HEK293 (cell line): ENCODE measurements at regions not wholly inside any gene's neighbourhood (a gene's known extent, or its start where the extent isn't known, plus 50 kb on each side); places are given as distances from the start of the nearest gene placed in this dataset.

Experiments
- CTCF ChIA-PET: fragments of 350-600 bp; formaldehyde crosslinking; extraction: SDS; loops from one replicate; lab custom pipeline; 2021; ENCODE audit warnings: antibody characterized with exemption; lab: Yijun Ruan, JAX
- POLR2A ChIA-PET: fragments of 300-600 bp; formaldehyde crosslinking; extraction: SDS; loops from one replicate; lab custom pipeline; 2020; ENCODE audit warnings: antibody characterized with exemption, inconsistent platforms; lab: Yijun Ruan, JAX
- H3K27ac ChIP-seq: fragments of 200-500 bp; sonication (Bioruptor generic); 2 replicates; pipeline ENCODE4 v1.5.1; 2014; ENCODE audit warnings: low read depth, low read length, control low read depth, inconsistent platforms; ENCODE audit errors: extremely low read depth
- H3K36me3 ChIP-seq, 2 experiments: fragments of 200-500 bp in 1 of 2; sonication (Bioruptor generic) in 1 of 2; 1 replicate in 1 of 2; 2 replicates in 1 of 2; pipeline ENCODE4 v1.5.1; 2014 to 2017; ENCODE audit warnings: inconsistent platforms in 2 of 2, low read length in 2 of 2; ENCODE audit not compliant: control insufficient read depth in 2 of 2, insufficient read depth in 1 of 2
- H3K4me1 ChIP-seq: fragments of 200-500 bp; sonication (Bioruptor generic); 2 replicates; pipeline ENCODE4 v1.5.1; 2014; ENCODE audit warnings: mild to moderate bottlenecking, low read length, inconsistent platforms; ENCODE audit not compliant: control insufficient read depth, insufficient read depth
- H3K4me3 ChIP-seq: 2 replicates; pipeline ENCODE4 v1.5.1; 2011; ENCODE audit warnings: low read depth, mild to moderate bottlenecking, control low read depth, low read length, moderate library complexity
- H3K9me3 ChIP-seq: fragments of 200-500 bp; sonication (Bioruptor generic); 2 replicates; pipeline ENCODE4 v1.5.1; 2014; ENCODE audit warnings: low read depth, low read length, inconsistent platforms; ENCODE audit not compliant: control insufficient read depth, insufficient read depth
- BCL11B ChIP-seq: fragments of 450-650 bp; formaldehyde crosslinking; IDR thresholded peaks from 2 replicates; pipeline ENCODE4 v1.5.1; 2016; ENCODE audit warnings: low read depth, missing biosample characterization, missing genetic modification characterization
- GLI2 ChIP-seq: fragments of 450-650 bp; formaldehyde crosslinking; IDR thresholded peaks from 2 replicates; pipeline ENCODE4; 2017; ENCODE audit warnings: missing biosample characterization, missing genetic modification characterization, low read depth, borderline replicate concordance
- GLI4 ChIP-seq: fragments of 450-650 bp; formaldehyde crosslinking; IDR thresholded peaks from 2 replicates; pipeline ENCODE4 v1.5.1; 2016; ENCODE audit warnings: missing biosample characterization, missing genetic modification characterization
- HOXD13 ChIP-seq: sonication (generic); formaldehyde crosslinking; IDR thresholded peaks from 2 replicates; pipeline ENCODE4 v1.8.0; 2022; ENCODE audit warnings: missing genetic modification reagents, borderline replicate concordance
- MZF1 ChIP-seq: fragments of 450-650 bp; formaldehyde crosslinking; IDR thresholded peaks from 2 replicates; pipeline ENCODE4 v1.5.1; 2017; ENCODE audit warnings: missing biosample characterization, missing genetic modification characterization, borderline replicate concordance
- OVOL3 ChIP-seq: fragments of 450-650 bp; formaldehyde crosslinking; IDR thresholded peaks from 2 replicates; pipeline ENCODE4 v1.5.1; 2016; ENCODE audit warnings: missing biosample characterization, missing genetic modification characterization
- RBAK ChIP-seq: fragments of 450-650 bp; formaldehyde crosslinking; IDR thresholded peaks from 2 replicates; pipeline ENCODE4 v1.5.1; 2016; ENCODE audit warnings: missing biosample characterization, missing genetic modification characterization
- SALL2 ChIP-seq: fragments of 450-650 bp; formaldehyde crosslinking; IDR thresholded peaks from 2 replicates; pipeline ENCODE4 v1.5.0; 2017; ENCODE audit warnings: missing biosample characterization, mild to moderate bottlenecking, missing genetic modification characterization, borderline replicate concordance
- ZNF132 ChIP-seq: fragments of 450-650 bp; formaldehyde crosslinking; IDR thresholded peaks from 2 replicates; pipeline ENCODE4 v1.5.1; 2017; ENCODE audit warnings: missing biosample characterization, missing genetic modification characterization, borderline replicate concordance
- ZNF140 ChIP-seq: fragments of 450-650 bp; formaldehyde crosslinking; IDR thresholded peaks from 2 replicates; pipeline ENCODE4 v1.5.1; 2016; ENCODE audit warnings: missing biosample characterization, missing genetic modification characterization
- ZNF184 ChIP-seq: fragments of 450-650 bp; IDR thresholded peaks from 2 replicates; pipeline ENCODE4 v1.5.1; 2018; ENCODE audit warnings: missing biosample characterization, mild to moderate bottlenecking, missing genetic modification characterization
- ZNF211 ChIP-seq: fragments of 450-650 bp; formaldehyde crosslinking; IDR thresholded peaks from 2 replicates; pipeline ENCODE4 v1.5.1; 2016; ENCODE audit warnings: low read depth, missing biosample characterization, missing genetic modification characterization
- ZNF248 ChIP-seq: fragments of 450-650 bp; formaldehyde crosslinking; IDR thresholded peaks from 2 replicates; pipeline ENCODE4 v1.5.1; 2017; ENCODE audit warnings: missing biosample characterization, missing genetic modification characterization
- ZNF48 ChIP-seq: fragments of 450-650 bp; formaldehyde crosslinking; IDR thresholded peaks from 2 replicates; pipeline ENCODE4 v1.5.1; 2016; ENCODE audit warnings: missing biosample characterization, missing genetic modification characterization
- ZNF510 ChIP-seq: fragments of 450-650 bp; formaldehyde crosslinking; IDR thresholded peaks from 2 replicates; pipeline ENCODE4 v1.5.1; 2018; ENCODE audit warnings: mild to moderate bottlenecking, missing genetic modification characterization, missing biosample characterization; ENCODE audit not compliant: insufficient replicate concordance
- ZNF623 ChIP-seq: fragments of 450-650 bp; formaldehyde crosslinking; IDR thresholded peaks from 2 replicates; pipeline ENCODE4 v1.5.1; 2016; ENCODE audit warnings: missing biosample characterization, missing genetic modification characterization
- ZNF624 ChIP-seq: fragments of 450-650 bp; formaldehyde crosslinking; IDR thresholded peaks from 2 replicates; pipeline ENCODE4 v1.5.1; 2017; ENCODE audit warnings: missing biosample characterization, missing genetic modification characterization
- ZNF768 ChIP-seq: fragments of 450-650 bp; formaldehyde crosslinking; IDR thresholded peaks from 2 replicates; pipeline ENCODE4 v1.5.1; 2018; ENCODE audit warnings: missing biosample characterization, mild to moderate bottlenecking, missing genetic modification characterization
- ZNF837 ChIP-seq: fragments of 450-650 bp; formaldehyde crosslinking; IDR thresholded peaks from 2 replicates; pipeline ENCODE4 v1.5.1; 2016; ENCODE audit warnings: missing biosample characterization, missing genetic modification characterization
- ZSCAN23 ChIP-seq: fragments of 450-650 bp; formaldehyde crosslinking; IDR thresholded peaks from 2 replicates; pipeline ENCODE4 v1.5.1; 2016; ENCODE audit warnings: missing biosample characterization, missing genetic modification characterization
- ZXDB ChIP-seq: fragments of 450-650 bp; formaldehyde crosslinking; IDR thresholded peaks from 2 replicates; pipeline ENCODE4 v1.5.1; 2016; ENCODE audit warnings: missing biosample characterization, missing genetic modification characterization
- TF ChIP-seq, protein P1 (sequence below): fragments of 450-650 bp; formaldehyde crosslinking; IDR thresholded peaks from 2 replicates; pipeline ENCODE4 v1.5.1; 2016; ENCODE audit warnings: missing biosample characterization, missing genetic modification characterization
- TF ChIP-seq, protein P2 (sequence below): fragments of 450-650 bp; formaldehyde crosslinking; IDR thresholded peaks from 2 replicates; pipeline ENCODE4 v1.5.1; 2016; ENCODE audit warnings: missing biosample characterization, missing genetic modification characterization
- TF ChIP-seq, protein P3 (sequence below): fragments of 450-650 bp; formaldehyde crosslinking; IDR thresholded peaks from 2 replicates; pipeline ENCODE4 v1.5.1; 2016; ENCODE audit warnings: missing biosample characterization, missing genetic modification characterization
- TF ChIP-seq, protein P4 (sequence below): fragments of 450-650 bp; formaldehyde crosslinking; IDR thresholded peaks from 2 replicates; pipeline ENCODE4 v1.5.1; 2016; ENCODE audit warnings: missing biosample characterization, missing genetic modification characterization, borderline replicate concordance
- TF ChIP-seq, protein P5 (sequence below): fragments of 450-650 bp; formaldehyde crosslinking; IDR thresholded peaks from 2 replicates; pipeline ENCODE4 v1.5.1; 2016; ENCODE audit warnings: missing biosample characterization, missing genetic modification characterization
- TF ChIP-seq, protein P6 (sequence below): fragments of 450-650 bp; formaldehyde crosslinking; IDR thresholded peaks from 2 replicates; pipeline ENCODE4 v1.5.1; 2016; ENCODE audit warnings: missing biosample characterization, missing genetic modification characterization

DNA sequence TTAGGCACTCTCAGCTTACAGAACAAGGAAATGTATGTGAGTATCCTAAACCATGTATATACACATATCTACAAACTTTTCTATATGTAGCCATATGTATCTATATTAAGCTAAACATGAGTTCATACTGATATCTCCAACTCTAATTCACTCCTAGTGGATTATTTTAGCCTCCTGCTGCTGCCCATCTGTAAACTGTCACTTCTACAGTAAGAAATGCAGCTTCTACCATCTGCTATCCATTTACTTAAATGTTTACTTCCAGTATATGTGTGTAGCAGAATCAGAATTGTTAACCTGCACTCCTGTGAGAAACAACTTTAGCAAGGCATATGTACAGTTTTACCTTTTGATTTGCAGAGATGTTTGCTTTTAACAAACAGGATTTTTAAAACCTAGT is 478.5 kb upstream of the CBLB start:
- CTCF ChIA-PET: no interaction called here
- Histone ChIP-seq H3K36me3 (no peaks in the 10 kb centered on the region), H3K27ac (no peak overlapping the region), H3K9me3 (no peaks in the 10 kb centered on the region), H3K4me3 (no peak overlapping the region), H3K4me1 (0 out of 2 replicates have a peak, but pooled peaks cover 2% of the 10 kb centered on the region)
- POLR2A ChIA-PET: no interaction called here
- TF ChIP-seq BCL11B (tag by site-specific recombination) (no peak), ZNF623 (tag by site-specific recombination) (no peak), ZSCAN23 (no peak), ZNF510 (tag by site-specific recombination) (no peak), RBAK (tag by site-specific recombination) (no peak), ZNF248 (tag by site-specific recombination) (no peak), ZNF184 (no peak), ZNF211 (tag by site-specific recombination) (no peak)
- TF ChIP-seq, protein P1, sequence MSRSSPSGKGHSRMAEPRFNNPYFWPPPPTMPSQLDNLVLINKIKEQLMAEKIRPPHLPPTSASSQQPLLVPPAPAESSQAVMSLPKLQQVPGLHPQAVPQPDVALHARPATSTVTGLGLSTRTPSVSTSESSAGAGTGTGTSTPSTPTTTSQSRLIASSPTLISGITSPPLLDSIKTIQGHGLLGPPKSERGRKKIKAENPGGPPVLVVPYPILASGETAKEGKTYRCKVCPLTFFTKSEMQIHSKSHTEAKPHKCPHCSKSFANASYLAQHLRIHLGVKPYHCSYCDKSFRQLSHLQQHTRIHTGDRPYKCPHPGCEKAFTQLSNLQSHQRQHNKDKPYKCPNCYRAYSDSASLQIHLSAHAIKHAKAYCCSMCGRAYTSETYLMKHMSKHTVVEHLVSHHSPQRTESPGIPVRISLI (tag by site-specific recombination): no peak
- TF ChIP-seq, protein P2, sequence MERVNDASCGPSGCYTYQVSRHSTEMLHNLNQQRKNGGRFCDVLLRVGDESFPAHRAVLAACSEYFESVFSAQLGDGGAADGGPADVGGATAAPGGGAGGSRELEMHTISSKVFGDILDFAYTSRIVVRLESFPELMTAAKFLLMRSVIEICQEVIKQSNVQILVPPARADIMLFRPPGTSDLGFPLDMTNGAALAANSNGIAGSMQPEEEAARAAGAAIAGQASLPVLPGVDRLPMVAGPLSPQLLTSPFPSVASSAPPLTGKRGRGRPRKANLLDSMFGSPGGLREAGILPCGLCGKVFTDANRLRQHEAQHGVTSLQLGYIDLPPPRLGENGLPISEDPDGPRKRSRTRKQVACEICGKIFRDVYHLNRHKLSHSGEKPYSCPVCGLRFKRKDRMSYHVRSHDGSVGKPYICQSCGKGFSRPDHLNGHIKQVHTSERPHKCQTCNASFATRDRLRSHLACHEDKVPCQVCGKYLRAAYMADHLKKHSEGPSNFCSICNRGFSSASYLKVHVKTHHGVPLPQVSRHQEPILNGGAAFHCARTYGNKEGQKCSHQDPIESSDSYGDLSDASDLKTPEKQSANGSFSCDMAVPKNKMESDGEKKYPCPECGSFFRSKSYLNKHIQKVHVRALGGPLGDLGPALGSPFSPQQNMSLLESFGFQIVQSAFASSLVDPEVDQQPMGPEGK: no peak
- TF ChIP-seq, protein P3, sequence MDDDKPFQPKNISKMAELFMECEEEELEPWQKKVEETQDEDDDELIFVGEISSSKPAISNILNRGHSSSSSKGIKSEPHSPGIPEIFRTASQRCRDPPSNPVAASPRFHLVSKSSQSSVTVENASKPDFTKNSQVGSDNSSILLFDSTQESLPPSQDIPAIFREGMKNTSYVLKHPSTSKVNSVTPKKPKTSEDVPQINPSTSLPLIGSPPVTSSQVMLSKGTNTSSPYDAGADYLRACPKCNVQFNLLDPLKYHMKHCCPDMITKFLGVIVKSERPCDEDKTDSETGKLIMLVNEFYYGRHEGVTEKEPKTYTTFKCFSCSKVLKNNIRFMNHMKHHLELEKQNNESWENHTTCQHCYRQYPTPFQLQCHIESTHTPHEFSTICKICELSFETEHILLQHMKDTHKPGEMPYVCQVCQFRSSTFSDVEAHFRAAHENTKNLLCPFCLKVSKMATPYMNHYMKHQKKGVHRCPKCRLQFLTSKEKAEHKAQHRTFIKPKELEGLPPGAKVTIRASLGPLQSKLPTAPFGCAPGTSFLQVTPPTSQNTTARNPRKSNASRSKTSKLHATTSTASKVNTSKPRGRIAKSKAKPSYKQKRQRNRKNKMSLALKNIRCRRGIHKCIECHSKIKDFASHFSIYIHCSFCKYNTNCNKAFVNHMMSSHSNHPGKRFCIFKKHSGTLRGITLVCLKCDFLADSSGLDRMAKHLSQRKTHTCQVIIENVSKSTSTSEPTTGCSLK (tag by site-specific recombination): no peak

DNA sequence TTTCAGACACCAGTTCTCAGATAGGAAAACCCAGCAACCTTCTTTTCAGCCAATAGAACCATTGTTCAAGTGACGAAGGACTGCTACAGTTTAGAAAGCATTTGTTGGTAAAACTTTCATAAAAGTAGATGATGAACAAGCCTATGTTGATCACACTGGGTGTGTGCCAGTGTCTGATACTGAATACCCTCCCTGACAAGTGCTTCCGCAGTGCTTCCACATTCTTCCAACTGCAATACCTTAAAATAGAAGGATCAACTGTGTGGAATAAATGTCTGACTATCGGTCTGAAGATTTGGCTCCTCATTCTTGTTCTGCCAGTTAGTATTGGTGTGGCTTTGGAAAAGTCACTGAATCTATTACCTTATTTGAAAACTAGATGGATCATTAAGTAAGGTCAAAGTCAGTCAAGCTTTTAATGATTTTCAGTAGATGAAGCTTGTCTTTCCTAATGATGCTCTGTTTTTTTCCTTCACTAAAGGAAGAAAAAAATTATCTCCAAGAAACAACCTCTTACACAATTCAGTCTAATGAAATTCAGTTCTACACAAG is 479.4 kb upstream of the CBLB start:
- Histone ChIP-seq H3K27ac (no peak overlapping the region), H3K36me3 (no peaks in the 10 kb centered on the region), H3K4me3 (no peak overlapping the region), H3K9me3 (no peaks in the 10 kb centered on the region), H3K4me1 (0 out of 2 replicates have a peak, but pooled peaks cover 2% of the 10 kb centered on the region)
- ChIA-PET CTCF (no interaction called here), POLR2A (no interaction called here)
- TF ChIP-seq GLI2 (tag by site-specific recombination) (no peak), ZXDB (tag by site-specific recombination) (no peak), MZF1 (tag by site-specific recombination) (no peak), OVOL3 (no peak), HOXD13 (CRISPR knock-in tag) (no peak), SALL2 (no peak), ZNF624 (tag by site-specific recombination) (no peak), ZNF768 (tag by site-specific recombination) (no peak), ZNF140 (tag by site-specific recombination) (no peak), ZNF837 (tag by site-specific recombination) (no peak), GLI4 (tag by site-specific recombination) (no peak), ZNF48 (tag by site-specific recombination) (no peak), ZNF132 (no peak)
- TF ChIP-seq, protein P4, sequence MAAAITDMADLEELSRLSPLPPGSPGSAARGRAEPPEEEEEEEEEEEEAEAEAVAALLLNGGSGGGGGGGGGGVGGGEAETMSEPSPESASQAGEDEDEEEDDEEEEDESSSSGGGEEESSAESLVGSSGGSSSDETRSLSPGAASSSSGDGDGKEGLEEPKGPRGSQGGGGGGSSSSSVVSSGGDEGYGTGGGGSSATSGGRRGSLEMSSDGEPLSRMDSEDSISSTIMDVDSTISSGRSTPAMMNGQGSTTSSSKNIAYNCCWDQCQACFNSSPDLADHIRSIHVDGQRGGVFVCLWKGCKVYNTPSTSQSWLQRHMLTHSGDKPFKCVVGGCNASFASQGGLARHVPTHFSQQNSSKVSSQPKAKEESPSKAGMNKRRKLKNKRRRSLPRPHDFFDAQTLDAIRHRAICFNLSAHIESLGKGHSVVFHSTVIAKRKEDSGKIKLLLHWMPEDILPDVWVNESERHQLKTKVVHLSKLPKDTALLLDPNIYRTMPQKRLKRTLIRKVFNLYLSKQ (tag by site-specific recombination): no peak
- TF ChIP-seq, protein P5, sequence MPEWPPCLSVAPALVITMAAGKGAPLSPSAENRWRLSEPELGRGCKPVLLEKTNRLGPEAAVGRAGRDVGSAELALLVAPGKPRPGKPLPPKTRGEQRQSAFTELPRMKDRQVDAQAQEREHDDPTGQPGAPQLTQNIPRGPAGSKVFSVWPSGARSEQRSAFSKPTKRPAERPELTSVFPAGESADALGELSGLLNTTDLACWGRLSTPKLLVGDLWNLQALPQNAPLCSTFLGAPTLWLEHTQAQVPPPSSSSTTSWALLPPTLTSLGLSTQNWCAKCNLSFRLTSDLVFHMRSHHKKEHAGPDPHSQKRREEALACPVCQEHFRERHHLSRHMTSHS (tag by site-specific recombination): no peak
- TF ChIP-seq, protein P6, sequence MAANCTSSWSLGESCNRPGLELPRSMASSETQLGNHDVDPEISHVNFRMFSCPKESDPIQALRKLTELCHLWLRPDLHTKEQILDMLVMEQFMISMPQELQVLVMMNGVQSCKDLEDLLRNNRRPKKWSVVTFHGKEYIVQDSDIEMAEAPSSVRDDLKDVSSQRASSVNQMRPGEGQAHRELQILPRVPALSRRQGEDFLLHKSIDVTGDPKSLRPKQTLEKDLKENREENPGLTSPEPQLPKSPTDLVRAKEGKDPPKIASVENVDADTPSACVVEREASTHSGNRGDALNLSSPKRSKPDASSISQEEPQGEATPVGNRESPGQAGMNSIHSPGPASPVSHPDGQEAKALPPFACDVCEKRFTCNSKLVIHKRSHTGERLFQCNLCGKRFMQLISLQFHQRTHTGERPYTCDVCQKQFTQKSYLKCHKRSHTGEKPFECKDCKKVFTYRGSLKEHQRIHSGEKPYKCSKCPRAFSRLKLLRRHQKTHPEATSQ (tag by site-specific recombination): no peak
